ENCODE measurements at regions not wholly inside any gene's neighbourhood (a gene's known extent, or its start where the extent isn't known, plus 50 kb on each side); places are given as distances from the start of the nearest gene placed in this dataset.

GRCh38 chr18:70450426-70451253 lies 161.8 kb downstream of the SOCS6 start:
- H3K9me3 Mint-ChIP-seq: peaks cover 0 to 2% (median 0%) of the 10 kb centered on the region in 7 donors
- H3K4me2 ChIP-seq (replicated peaks; ENCODE audit: extremely low read depth, low read length, poor library complexity, severe bottlenecking): no peak overlapping the region
- H3K27me3 Mint-ChIP-seq (ENCODE audit: low read depth in 3 of 3): peaks cover 0 to 4% (median 0%) of the 10 kb centered on the region in 3 donors
- no peak overlapping the region for H3K4me3 ChIP-seq (replicated peaks in 1 of 3; ENCODE audit: low read depth in 2 of 3, low read length in 3 of 3)
- no peak overlapping the region for H3K4me3 Mint-ChIP-seq
- no peaks in the 10 kb centered on the region for H3K9me3 ChIP-seq (replicated peaks in 1 of 2; ENCODE audit: control insufficient read depth in 1 of 2, insufficient read depth in 1 of 2, low read length in 2 of 2)
- H2AFZ ChIP-seq (ENCODE audit: insufficient read depth, low read depth, low read length, poor library complexity, severe bottlenecking): no peak overlapping the region
- H3K27ac Mint-ChIP-seq: no peak overlapping the region
- H3K79me2 ChIP-seq (ENCODE audit: insufficient read depth, low read length): no peaks in the 10 kb centered on the region
- H3K27me3 ChIP-seq (ENCODE audit: control insufficient read depth in 2 of 2, insufficient read depth in 2 of 2, low read length in 2 of 2): no peaks in the 10 kb centered on the region
- H3K36me3 Mint-ChIP-seq: no peaks in the 10 kb centered on the region
- no peaks in the 10 kb centered on the region for H3K36me3 ChIP-seq (replicated peaks in 1 of 2; ENCODE audit: control insufficient read depth in 1 of 2, insufficient read depth in 2 of 2, low read length in 2 of 2)
- peaks cover 7% of the 10 kb centered on the region for H3K4me1 Mint-ChIP-seq
- no peak overlapping the region for H3K9ac ChIP-seq (ENCODE audit: insufficient read depth, low read length, poor library complexity, severe bottlenecking)
- TF ChIP-seq, protein P1, sequence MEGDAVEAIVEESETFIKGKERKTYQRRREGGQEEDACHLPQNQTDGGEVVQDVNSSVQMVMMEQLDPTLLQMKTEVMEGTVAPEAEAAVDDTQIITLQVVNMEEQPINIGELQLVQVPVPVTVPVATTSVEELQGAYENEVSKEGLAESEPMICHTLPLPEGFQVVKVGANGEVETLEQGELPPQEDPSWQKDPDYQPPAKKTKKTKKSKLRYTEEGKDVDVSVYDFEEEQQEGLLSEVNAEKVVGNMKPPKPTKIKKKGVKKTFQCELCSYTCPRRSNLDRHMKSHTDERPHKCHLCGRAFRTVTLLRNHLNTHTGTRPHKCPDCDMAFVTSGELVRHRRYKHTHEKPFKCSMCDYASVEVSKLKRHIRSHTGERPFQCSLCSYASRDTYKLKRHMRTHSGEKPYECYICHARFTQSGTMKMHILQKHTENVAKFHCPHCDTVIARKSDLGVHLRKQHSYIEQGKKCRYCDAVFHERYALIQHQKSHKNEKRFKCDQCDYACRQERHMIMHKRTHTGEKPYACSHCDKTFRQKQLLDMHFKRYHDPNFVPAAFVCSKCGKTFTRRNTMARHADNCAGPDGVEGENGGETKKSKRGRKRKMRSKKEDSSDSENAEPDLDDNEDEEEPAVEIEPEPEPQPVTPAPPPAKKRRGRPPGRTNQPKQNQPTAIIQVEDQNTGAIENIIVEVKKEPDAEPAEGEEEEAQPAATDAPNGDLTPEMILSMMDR (IDR thresholded peaks at IDR 0.05): peak; percentile 26
- no peak for DNase-seq
- no peak overlapping the region for H3K27ac ChIP-seq (ENCODE audit: low read depth in 1 of 2, low read length in 2 of 2)
- H4K20me1 ChIP-seq (ENCODE audit: insufficient read depth, low read length): no peaks in the 10 kb centered on the region
- WGBS (ENCODE audit: insufficient coverage): no CpG with 5 or more reads among the region's 2 CpGs
- H3K4me1 ChIP-seq (ENCODE audit: control insufficient read depth in 1 of 2, insufficient read depth in 2 of 2, low read length in 2 of 2): peaks cover 4 to 5% of the 10 kb centered on the region in 2 donors
- intact Hi-C loops (cut with micrococcal nuclease): loop anchor here (5.0 kb wide), 1 partner anchor 253 kb away; no protein-coding TSS in a partner anchor

DNA sequence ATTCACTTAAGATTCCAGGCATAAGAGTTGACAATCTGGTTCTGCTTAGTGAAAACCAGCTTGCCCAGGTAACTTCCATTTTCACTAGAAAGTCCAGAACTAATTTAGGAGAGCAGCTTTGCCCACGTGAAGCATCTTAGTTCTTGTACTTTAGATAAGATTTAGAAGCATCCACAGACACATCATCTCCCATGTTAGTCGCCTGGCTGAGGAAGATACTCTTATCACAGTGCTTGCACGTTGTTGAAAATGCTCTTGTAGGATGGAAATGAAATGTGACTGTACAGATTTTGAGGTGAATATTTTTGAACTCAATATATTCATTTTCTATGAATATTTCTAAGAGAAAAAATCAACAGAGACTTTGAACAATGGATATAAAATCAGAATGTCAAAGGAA lies 159.7 kb downstream of the SOCS6 start:
- H3K4me3 Mint-ChIP-seq: no peak overlapping the region
- Histone ChIP-seq H4K20me1 (ENCODE audit: insufficient read depth, low read length) (no peaks in the 10 kb centered on the region), H3K27ac (ENCODE audit: low read depth in 1 of 2, low read length in 2 of 2) (no peak overlapping the region), H3K36me3 (replicated peaks in 1 of 2; ENCODE audit: control insufficient read depth in 1 of 2, insufficient read depth in 2 of 2, low read length in 2 of 2) (no peaks in the 10 kb centered on the region), H3K4me2 (replicated peaks; ENCODE audit: extremely low read depth, low read length, poor library complexity, severe bottlenecking) (no peak overlapping the region), H3K9ac (ENCODE audit: insufficient read depth, low read length, poor library complexity, severe bottlenecking) (no peak overlapping the region), H3K27me3 (ENCODE audit: control insufficient read depth in 2 of 2, insufficient read depth in 2 of 2, low read length in 2 of 2) (no peaks in the 10 kb centered on the region), H3K9me3 (replicated peaks in 1 of 2; ENCODE audit: control insufficient read depth in 1 of 2, insufficient read depth in 1 of 2, low read length in 2 of 2) (peaks cover 3 to 8% of the 10 kb centered on the region in 2 donors), H3K79me2 (ENCODE audit: insufficient read depth, low read length) (no peaks in the 10 kb centered on the region), H3K4me3 (replicated peaks in 1 of 3; ENCODE audit: low read depth in 2 of 3, low read length in 3 of 3) (no peak overlapping the region), H3K4me1 (ENCODE audit: control insufficient read depth in 1 of 2, insufficient read depth in 2 of 2, low read length in 2 of 2) (peaks cover 4 to 5% of the 10 kb centered on the region in 2 donors), H2AFZ (ENCODE audit: insufficient read depth, low read depth, low read length, poor library complexity, severe bottlenecking) (no peak overlapping the region)
- H3K9me3 Mint-ChIP-seq: peaks cover 3 to 15% (median 12%) of the 10 kb centered on the region in 7 donors
- TF ChIP-seq, protein P1 (IDR thresholded peaks at IDR 0.05): no peak
- peaks cover 6% of the 10 kb centered on the region for H3K4me1 Mint-ChIP-seq
- no peak for DNase-seq
- intact Hi-C loops (cut with micrococcal nuclease): no loop called here
- peaks cover 0 to 4% (median 1%) of the 10 kb centered on the region in 3 donors for H3K27me3 Mint-ChIP-seq (ENCODE audit: low read depth in 3 of 3)
- H3K27ac Mint-ChIP-seq: no peak overlapping the region
- H3K36me3 Mint-ChIP-seq: no peaks in the 10 kb centered on the region
- WGBS (ENCODE audit: insufficient coverage): no CpG with 5 or more reads among the region's 3 CpGs

Data from CD14-positive monocyte (primary cell).